Right lobe of liver (tissue), 4 donors: ENCODE measurements at regions not wholly inside any gene's neighbourhood (a gene's known extent, or its start where the extent isn't known, plus 50 kb on each side); places are given as distances from the start of the nearest gene placed in this dataset.

ENCODE experiments used
- POLR2A ChIP-seq: fragments of 450-650 bp; IDR thresholded peaks from one replicate; pipeline ENCODE4 v1.6.1; 2017; ENCODE audit warnings: antibody characterized with exemption, mild to moderate bottlenecking
- TF ChIP-seq, protein P1 (sequence below), 4 donors: fragments of 200-600 bp in 3 of 4; fragments of 450-650 bp in 1 of 4; IDR thresholded peaks; one replicate each; pipeline versions ENCODE4 v1.5.1 to v1.8.0; 2016 to 2022; ENCODE audit warnings: antibody characterized with exemption in 4 of 4, mild to moderate bottlenecking in 2 of 4
- donor health status: DM: no; HTN: no; CAD: no.
- donor health status: DM: no; HTN: no; CAD: no.
- donor health status: DM: no; HTN: yes; CAD: no.

DNA sequence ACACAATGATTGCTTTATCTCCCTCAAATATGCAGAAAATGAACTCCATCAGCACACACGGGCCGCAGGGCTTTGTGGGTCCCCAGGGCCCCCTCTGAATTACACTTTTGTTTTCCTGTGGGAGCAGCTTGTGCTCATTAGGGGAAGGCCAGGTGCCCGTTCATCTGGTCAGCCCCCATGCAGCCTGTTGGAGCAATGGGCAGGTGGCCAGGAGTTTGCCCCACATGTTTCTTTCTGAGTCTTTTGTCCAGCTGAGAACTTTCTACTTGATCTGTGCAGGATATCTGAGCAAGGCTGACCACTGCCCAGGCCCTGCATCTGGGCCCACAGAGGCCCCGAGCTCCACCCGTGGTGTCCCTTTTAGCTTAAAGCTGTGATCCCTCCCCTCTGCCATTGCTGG, 105.3 kb upstream of the FAM20C start:
- TF ChIP-seq, protein P1, sequence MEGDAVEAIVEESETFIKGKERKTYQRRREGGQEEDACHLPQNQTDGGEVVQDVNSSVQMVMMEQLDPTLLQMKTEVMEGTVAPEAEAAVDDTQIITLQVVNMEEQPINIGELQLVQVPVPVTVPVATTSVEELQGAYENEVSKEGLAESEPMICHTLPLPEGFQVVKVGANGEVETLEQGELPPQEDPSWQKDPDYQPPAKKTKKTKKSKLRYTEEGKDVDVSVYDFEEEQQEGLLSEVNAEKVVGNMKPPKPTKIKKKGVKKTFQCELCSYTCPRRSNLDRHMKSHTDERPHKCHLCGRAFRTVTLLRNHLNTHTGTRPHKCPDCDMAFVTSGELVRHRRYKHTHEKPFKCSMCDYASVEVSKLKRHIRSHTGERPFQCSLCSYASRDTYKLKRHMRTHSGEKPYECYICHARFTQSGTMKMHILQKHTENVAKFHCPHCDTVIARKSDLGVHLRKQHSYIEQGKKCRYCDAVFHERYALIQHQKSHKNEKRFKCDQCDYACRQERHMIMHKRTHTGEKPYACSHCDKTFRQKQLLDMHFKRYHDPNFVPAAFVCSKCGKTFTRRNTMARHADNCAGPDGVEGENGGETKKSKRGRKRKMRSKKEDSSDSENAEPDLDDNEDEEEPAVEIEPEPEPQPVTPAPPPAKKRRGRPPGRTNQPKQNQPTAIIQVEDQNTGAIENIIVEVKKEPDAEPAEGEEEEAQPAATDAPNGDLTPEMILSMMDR (IDR thresholded peaks at IDR 0.05): no peak
- TF ChIP-seq POLR2A: no peak
